GM21576 (cell line): ENCODE measurements at regions not wholly inside any gene's neighbourhood (a gene's known extent, or its start where the extent isn't known, plus 50 kb on each side); places are given as distances from the start of the nearest gene placed in this dataset.
"Not testable (repeated sequence)": the region's sequence is repeated elsewhere in the genome, so short reads cannot be mapped to it uniquely, and the experiment has no call there.

Experiments
- ATAC-seq: cut with Tn5 transposase; IDR thresholded peaks from one replicate; pipeline ENCODE4 v1.9.1; 2021; ENCODE audit warnings: mild to moderate bottlenecking, moderate library complexity; ENCODE audit not compliant: unreplicated experiment

DNA sequence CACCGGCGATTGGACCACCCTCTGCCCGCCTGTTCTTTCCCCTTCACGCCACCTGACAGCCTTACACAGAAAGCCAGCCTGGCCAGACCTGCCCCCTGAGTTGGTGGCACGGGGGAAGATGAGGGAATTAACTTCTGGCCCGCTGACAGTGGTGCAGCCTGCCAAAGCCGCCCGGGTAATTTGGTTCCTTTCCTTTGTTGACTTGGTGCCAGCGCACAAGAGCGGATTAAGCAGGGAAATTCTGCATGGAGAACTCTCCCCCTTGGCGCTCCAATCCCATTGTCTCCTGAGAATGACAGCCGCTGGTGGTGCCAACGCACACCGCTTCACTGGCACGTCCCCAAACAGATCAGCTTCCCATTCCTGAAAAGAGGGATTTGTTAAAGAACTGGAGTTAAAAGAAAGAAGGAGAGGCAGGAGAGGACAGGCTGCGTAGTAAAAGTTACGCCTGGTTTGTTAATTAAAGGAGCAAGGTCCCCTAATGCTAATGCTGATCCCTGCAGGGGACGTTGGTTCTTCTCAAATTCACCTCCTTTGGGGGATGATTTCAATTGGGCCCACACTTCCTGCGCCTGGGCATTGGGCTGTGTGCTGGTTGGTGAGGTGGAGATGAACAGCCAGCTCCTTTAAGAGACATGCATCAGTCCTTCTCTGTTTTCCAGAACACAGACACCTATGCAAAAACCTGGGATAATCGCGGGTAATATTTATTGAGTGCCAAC lies 286.8 kb downstream of the MYCN start:
- no peak for ATAC-seq

DNA sequence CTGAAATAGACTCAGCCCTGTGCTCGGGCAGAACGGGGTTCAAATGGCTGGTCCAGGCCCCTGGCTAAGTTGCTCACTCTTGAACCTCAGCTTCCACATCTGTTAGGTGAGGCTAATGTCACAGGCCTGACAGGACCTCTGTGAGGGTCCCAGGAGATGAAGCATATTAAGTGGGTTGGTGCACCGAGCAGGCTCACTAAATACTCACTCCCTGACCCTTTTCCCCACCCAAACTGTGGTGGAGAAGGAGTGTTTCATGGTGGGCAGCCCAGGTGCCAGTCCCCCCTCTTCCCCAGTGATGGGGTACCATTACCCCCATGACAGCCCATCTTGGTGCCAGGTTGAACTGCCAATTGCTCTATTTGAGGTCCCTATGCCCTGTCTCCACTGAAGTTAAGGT lies 286.0 kb downstream of the MYCN start:
- no peak for ATAC-seq

- ATAC-seq, result no peak
These were observed 285.2 kb downstream of the MYCN start for GRCh38 chr2:16225545-16225944.

GRCh38 chr2:16225071-16225470 lies 284.7 kb downstream of the MYCN start:
- no peak for ATAC-seq

- ATAC-seq, result no peak
These were observed 284.1 kb downstream of the MYCN start for GRCh38 chr2:16224298-16225045.

DNA sequence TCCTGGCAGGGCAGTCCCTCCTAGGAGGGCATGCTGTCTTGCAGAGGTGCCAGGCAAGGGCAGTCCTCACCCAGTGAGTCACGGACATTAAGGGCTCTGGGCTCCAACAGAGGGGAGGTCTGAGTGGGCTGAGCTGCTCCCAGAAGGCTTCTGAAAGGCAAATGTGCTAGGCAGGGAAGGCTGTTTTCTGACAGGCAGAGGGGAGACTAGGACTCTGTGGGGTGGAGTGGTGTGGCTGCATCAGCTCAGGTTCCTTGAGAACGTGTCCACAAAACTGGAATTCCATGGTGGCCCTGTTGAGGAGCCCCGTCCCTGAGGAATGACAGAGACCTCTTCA lies 283.5 kb downstream of the MYCN start:
- ATAC-seq, result no peak

DNA sequence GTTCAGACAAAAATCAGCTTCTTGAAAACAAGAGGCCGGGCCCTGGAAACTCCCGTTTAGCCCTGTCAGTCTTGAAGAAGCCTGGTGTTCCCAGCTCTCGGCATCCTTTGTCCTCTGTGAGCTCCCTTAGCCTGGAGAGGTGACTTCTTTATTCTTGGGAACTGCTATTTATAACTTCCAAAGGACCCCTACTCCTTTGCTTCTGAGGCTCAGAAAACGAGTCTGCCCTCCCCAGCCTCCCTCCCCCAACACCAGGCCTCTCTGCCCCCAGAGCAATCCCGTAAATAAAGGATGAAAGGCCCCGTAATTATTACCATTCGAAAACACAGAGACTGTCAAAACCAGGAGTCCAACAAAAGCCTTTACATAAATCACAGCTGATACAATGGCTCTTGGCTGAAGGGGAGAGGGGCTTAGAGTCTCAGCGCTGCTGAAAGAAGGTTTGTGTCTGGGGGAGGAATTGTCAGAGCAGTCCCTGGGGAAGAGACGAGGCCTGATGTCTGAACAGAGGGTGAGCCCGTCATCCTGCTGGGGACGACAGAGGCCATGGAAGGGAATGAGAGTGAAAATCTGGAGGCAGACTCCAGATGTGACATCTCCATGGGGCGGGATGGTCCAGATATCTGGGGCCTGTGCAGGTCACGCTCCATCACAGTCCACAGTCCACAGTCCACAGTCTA lies 283.0 kb downstream of the MYCN start:
- no peak for ATAC-seq

GRCh38 chr2:16222326-16222725 lies 282.0 kb downstream of the MYCN start:
- ATAC-seq, result no peak

- no peak for ATAC-seq
These were observed 281.2 kb downstream of the MYCN start for GRCh38 chr2:16221461-16222010.

DNA sequence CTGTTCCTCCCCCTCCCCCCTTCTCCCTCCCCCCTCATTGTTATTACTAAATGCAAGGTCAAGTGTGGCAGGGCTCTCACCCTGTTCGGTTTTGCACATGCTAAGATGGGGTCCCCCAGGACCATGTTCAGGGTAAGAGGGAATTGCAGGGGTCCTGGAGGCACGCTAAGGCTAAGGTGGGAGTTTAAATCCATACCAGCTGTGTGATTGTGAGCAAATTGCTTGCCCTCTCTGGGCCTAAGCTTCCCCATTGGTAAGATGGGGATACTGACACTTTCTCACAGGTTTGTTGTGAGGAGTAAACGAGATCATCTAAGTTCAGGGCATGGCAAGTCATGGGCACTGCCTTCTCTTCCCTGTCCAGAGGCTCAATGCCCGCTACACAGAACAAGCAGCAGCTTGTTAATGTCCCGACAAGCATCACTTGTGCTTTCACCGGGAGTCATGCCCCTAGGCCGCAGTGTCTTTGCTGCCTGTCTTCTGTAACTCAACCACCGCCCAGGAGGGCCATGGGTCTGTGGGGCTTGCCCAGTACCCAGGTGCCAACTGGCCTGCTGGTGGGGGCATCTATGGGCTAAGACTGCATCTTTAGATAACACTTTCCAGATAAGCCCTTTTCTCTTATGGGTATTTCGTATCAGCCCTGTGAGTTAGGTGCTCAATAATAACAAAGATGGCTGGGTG lies 279.1 kb downstream of the MYCN start:
- no peak for ATAC-seq

GRCh38 chr2:16218625-16219024 lies 278.3 kb downstream of the MYCN start:
- ATAC-seq, result no peak

GRCh38 chr2:16218161-16218560 lies 277.8 kb downstream of the MYCN start:
- ATAC-seq, result no peak

DNA sequence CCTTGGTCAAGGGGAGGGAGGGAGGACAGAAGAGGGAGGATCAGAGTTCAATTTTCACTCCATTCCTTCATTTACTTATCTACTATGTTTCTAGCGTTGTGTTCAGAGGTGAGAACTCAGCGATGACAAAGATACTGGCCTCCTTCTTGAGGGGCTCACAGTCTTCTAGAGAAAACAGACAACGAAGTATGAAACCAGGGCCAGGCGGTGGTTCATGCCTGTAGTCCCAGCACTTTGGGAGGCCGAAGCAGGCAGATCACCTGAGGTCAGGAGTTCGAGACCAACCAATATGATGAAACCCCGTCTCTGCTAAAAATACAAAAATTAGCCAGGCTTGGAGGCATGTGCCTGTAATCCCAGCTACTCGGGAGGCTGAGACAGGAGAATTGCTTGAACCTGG lies 277.4 kb downstream of the MYCN start:
- not testable (repeated sequence) for ATAC-seq

GRCh38 chr2:16217291-16217690 lies 276.9 kb downstream of the MYCN start:
- ATAC-seq, result no peak

- ATAC-seq, result no peak
These were observed 276.2 kb downstream of the MYCN start for GRCh38 chr2:16216558-16216945.

- no peak for ATAC-seq
These were observed 275.7 kb downstream of the MYCN start for GRCh38 chr2:16215902-16216557.

- ATAC-seq, result no peak
These were observed 274.5 kb downstream of the MYCN start for GRCh38 chr2:16214861-16215260.

DNA sequence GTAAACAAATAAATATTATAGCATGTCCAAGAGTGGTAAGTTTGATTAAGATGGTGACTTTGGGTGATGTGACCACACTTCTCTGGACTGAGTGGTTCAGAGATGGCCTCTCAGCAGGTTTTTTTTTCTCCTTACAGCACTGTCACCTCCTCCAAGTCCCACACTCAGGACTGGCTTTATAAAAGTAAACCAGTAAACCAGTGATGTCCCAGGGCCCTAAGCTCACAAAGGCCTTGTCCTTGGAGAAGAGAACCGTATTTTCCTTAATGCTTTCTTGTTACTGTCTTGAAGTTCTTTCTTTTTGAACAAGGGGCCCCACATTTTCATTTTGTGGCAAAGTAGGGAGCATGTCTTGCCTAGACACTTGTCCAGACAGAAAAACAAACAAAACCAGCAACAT lies 274.0 kb downstream of the MYCN start:
- no peak for ATAC-seq

DNA sequence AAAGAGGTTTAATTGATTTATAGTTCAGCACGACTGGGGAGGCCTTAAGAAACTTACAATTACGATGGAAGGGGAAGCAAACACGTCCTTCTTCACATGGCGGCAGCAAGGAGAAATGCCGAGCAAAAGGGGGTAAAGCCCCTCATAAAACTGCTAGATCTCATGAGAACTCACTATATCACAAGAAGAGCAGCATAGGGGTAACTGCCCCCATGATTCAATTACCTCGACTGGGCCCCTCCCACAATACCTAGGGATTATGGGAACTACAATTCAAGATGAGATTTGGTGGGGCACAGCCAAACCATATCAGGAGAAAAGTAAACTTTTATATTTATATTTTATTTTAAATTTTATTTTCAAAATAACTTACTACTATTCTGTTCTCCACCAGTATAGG lies 272.0 kb downstream of the MYCN start:
- ATAC-seq, result no peak

DNA sequence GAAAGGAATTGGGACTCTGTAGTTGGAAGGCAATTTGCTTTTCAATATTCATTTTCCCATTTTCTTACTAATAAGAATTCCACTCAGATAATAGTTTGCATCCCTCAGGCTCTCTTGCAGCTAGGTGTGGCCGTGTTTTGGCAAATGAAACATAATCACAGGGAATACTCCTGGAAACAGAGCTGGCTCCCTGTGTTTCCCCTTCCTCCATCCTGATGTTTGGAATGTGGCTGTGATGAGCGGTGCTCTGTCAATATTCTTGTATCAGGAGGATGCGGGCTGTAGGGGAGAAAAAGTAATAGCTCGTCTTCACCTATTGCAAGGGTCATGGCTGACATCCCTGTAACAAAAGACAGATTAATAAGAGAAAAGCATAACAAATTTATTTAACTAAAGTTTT lies 271.0 kb downstream of the MYCN start:
- ATAC-seq, result no peak

DNA sequence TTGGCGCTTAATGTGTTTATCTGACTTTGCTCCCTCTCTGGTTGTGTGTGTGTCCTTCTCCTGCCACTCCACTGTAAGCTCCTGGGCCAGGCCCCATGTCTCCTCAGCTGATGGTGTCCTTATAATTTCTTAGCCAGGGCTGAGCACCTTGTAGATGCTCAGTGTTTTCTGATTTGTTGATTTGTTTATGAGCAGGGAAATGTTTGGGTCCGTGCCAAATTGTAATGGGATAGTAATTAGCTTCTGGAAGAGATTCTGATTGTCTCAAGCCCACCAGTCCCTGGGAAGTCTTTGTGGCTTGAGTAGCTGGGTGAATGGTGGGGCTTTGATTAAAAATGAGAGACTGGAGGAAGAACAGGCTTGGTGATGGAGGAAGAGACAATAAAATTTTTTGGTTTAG lies 270.5 kb downstream of the MYCN start:
- ATAC-seq, result no peak
